CD8-positive, alpha-beta memory T cell (primary cell): ENCODE measurements at regions not wholly inside any gene's neighbourhood (a gene's known extent, or its start where the extent isn't known, plus 50 kb on each side); places are given as distances from the start of the nearest gene placed in this dataset.

Experiments used
- CTCF ChIA-PET: fragments of 350-600 bp; sonication (Branson Sonifier 250); formaldehyde crosslinking; loops from one replicate; lab custom pipeline; 2021; ENCODE audit warnings: antibody characterized with exemption; lab: Charles Lee
- POLR2A ChIA-PET: fragments of 350-600 bp; sonication (Branson Sonifier 250); formaldehyde crosslinking; loops from one replicate; lab custom pipeline; 2021; ENCODE audit warnings: antibody characterized with exemption; lab: Charles Lee
- DNase-seq, 5 donors: peaks; one replicate each; pipeline versions ENCODE4 v3.0.0 to v3.0.0-alpha.2; 2020 to 2022; ENCODE audit warnings: mixed read lengths in 1 of 5
- H3K27ac ChIP-seq: one replicate; pipeline ENCODE4 v1.7.0; 2013; ENCODE audit warnings: low read depth, mild to moderate bottlenecking, low read length, moderate library complexity
- H3K27me3 ChIP-seq: 2 replicates; pipeline ENCODE4 v1.7.0; 2013; ENCODE audit warnings: low read length, mild to moderate bottlenecking; ENCODE audit not compliant: insufficient read depth, poor library complexity, severe bottlenecking
- H3K36me3 ChIP-seq: 2 replicates; pipeline ENCODE4 v1.7.0; 2013; ENCODE audit warnings: mild to moderate bottlenecking, low read length, moderate library complexity; ENCODE audit not compliant: insufficient read depth
- H3K4me1 ChIP-seq: 2 replicates; pipeline ENCODE4 v1.7.0; 2013; ENCODE audit warnings: mild to moderate bottlenecking, low read length, moderate library complexity; ENCODE audit not compliant: insufficient read depth
- H3K4me3 ChIP-seq: 2 replicates; pipeline ENCODE4 v1.7.0; 2013; ENCODE audit warnings: mild to moderate bottlenecking, low read length
- H3K9me3 ChIP-seq: 2 replicates; pipeline ENCODE4 v1.7.0; 2013; ENCODE audit warnings: mild to moderate bottlenecking, low read length
- H3K27ac Mint-ChIP-seq, 8 donors: one replicate each; pipeline ENCODE4 v1.8.0; 2020 to 2021; ENCODE audit warnings: mixed read lengths in 8 of 8, mild to moderate bottlenecking in 6 of 8, inconsistent platforms in 3 of 8, moderate library complexity in 3 of 8
- H3K27me3 Mint-ChIP-seq, 2 donors: one replicate each; pipeline ENCODE4 v1.8.0; 2020 to 2021; ENCODE audit warnings: mixed read lengths in 2 of 2, mild to moderate bottlenecking in 1 of 2, moderate library complexity in 1 of 2
- H3K36me3 Mint-ChIP-seq, 3 donors: one replicate each; pipeline ENCODE4 v1.8.0; 2020 to 2021; ENCODE audit warnings: mixed read lengths in 3 of 3, inconsistent platforms in 1 of 3, mild to moderate bottlenecking in 1 of 3
- H3K4me1 Mint-ChIP-seq, 3 donors: one replicate each; pipeline ENCODE4 v1.8.0; 2020 to 2021; ENCODE audit warnings: mixed read lengths in 3 of 3, inconsistent platforms in 1 of 3, mild to moderate bottlenecking in 1 of 3
- H3K4me3 Mint-ChIP-seq, 7 donors: one replicate each; pipeline ENCODE4 v1.8.0; 2020 to 2021; ENCODE audit warnings: mixed read lengths in 7 of 7, mild to moderate bottlenecking in 6 of 7, moderate library complexity in 4 of 7, inconsistent platforms in 2 of 7
- H3K9me3 Mint-ChIP-seq, 5 donors: one replicate each; pipeline ENCODE4 v1.8.0; 2020 to 2022; ENCODE audit warnings: mixed read lengths in 5 of 5, mild to moderate bottlenecking in 3 of 5, moderate library complexity in 2 of 5, inconsistent platforms in 1 of 5

DNA sequence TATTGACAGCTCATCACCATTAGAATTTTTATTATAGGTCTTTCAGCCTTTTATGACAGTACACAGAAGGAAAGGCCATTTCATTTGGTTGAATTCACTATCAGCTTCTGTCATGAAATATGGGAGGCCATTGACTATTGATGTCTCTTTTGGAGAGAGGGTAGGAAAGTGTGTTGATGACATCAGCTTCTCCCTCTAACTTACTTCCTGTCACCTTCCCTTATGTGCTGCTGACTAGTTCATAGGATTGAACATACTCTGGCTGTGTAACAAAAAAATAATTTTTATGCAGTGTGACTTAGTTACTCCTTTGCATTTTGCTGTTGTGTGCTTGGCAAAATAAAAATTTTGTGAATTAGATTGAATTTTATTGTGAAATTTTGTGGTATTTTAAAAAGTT is 769.2 kb downstream of the METTL15 start:
- POLR2A ChIA-PET = no interaction called here
- no peaks in the 10 kb centered on the region for H3K9me3 ChIP-seq
- no peaks in the 10 kb centered on the region for H3K36me3 ChIP-seq
- H3K27me3 ChIP-seq = no peaks in the 10 kb centered on the region
- peaks cover 2 to 9% (median 4%) of the 10 kb centered on the region in 5 donors for H3K9me3 Mint-ChIP-seq
- no peaks in the 10 kb centered on the region for H3K4me1 Mint-ChIP-seq
- H3K36me3 Mint-ChIP-seq = no peaks in the 10 kb centered on the region
- H3K27ac ChIP-seq = no peak overlapping the region
- CTCF ChIA-PET = no interaction called here
- no peaks in the 10 kb centered on the region for H3K27me3 Mint-ChIP-seq
- DNase-seq = no peak
- no peak overlapping the region for H3K4me3 ChIP-seq
- H3K27ac Mint-ChIP-seq = no peak overlapping the region
- no peak overlapping the region for H3K4me3 Mint-ChIP-seq
- H3K4me1 ChIP-seq = no peaks in the 10 kb centered on the region

DNA sequence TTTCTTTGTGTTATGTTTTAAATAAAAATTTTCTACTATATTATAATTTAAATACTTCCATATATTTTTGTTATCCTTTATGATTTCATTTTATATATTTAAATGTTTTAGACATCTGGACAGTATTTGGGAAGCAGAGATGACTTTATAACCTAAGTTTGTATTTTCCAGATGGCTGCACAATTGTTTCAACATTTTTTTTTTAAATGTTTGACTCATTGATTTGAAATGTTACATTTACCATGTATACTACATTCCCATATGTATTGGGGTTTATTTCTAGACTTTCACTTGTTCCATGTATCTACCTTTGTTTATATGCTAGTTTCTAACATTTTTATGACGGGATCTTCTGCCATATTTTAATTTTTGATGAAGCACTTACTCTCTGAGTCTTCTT is 766.5 kb downstream of the METTL15 start:
- Mint-ChIP-seq H3K4me3 (no peak overlapping the region), H3K27ac (no peak overlapping the region), H3K36me3 (no peaks in the 10 kb centered on the region), H3K4me1 (no peaks in the 10 kb centered on the region), H3K27me3 (no peaks in the 10 kb centered on the region), H3K9me3 (peaks cover 0 to 15% (median 8%) of the 10 kb centered on the region in 5 donors)
- no peak for DNase-seq
- CTCF ChIA-PET = no interaction called here
- POLR2A ChIA-PET = no interaction called here
- Histone ChIP-seq H3K9me3 (no peaks in the 10 kb centered on the region), H3K27ac (no peak overlapping the region), H3K4me3 (no peak overlapping the region), H3K4me1 (no peaks in the 10 kb centered on the region), H3K36me3 (no peaks in the 10 kb centered on the region), H3K27me3 (no peaks in the 10 kb centered on the region)

DNA sequence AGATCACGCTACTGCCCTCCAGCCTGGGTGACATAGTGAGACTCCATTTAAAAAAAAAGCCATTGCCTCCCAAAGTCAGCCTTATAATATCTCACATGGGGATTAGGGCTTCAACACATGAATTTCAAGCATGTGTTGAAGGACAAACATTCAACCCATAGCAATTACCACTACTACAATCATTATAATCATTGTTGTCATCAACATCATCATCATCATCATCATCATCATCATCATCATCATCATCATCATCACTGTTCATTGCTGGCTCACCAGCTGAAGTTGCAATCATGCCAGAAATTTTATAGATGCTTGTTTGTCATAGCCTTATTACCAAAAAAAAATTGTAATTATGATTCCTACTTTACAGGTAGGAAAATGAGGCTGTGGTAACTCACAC is 762.9 kb downstream of the METTL15 start:
- H3K36me3 Mint-ChIP-seq = no peaks in the 10 kb centered on the region
- Histone ChIP-seq H3K9me3 (no peaks in the 10 kb centered on the region), H3K4me1 (no peaks in the 10 kb centered on the region), H3K36me3 (no peaks in the 10 kb centered on the region), H3K4me3 (no peak overlapping the region), H3K27ac (no peak overlapping the region), H3K27me3 (no peaks in the 10 kb centered on the region)
- CTCF ChIA-PET = no interaction called here
- DNase-seq = no peak
- H3K4me1 Mint-ChIP-seq = no peaks in the 10 kb centered on the region
- H3K4me3 Mint-ChIP-seq = no peak overlapping the region
- H3K27me3 Mint-ChIP-seq = no peaks in the 10 kb centered on the region
- H3K9me3 Mint-ChIP-seq = peaks cover 3 to 17% (median 6%) of the 10 kb centered on the region in 5 donors
- H3K27ac Mint-ChIP-seq = no peak overlapping the region
- POLR2A ChIA-PET = no interaction called here

- Mint-ChIP-seq H3K27ac (no peak overlapping the region), H3K4me1 (no peaks in the 10 kb centered on the region), H3K4me3 (no peak overlapping the region), H3K9me3 (peaks cover 4 to 19% (median 10%) of the 10 kb centered on the region in 5 donors), H3K27me3 (no peaks in the 10 kb centered on the region), H3K36me3 (peaks cover 0 to 2% (median 0%) of the 10 kb centered on the region in 3 donors)
- Histone ChIP-seq H3K27ac (no peak overlapping the region), H3K4me3 (no peak overlapping the region), H3K4me1 (no peaks in the 10 kb centered on the region), H3K27me3 (no peaks in the 10 kb centered on the region), H3K9me3 (no peaks in the 10 kb centered on the region), H3K36me3 (no peaks in the 10 kb centered on the region)
- CTCF ChIA-PET = no interaction called here
- POLR2A ChIA-PET = no interaction called here
- DNase-seq = no peak
These were observed 755.2 kb downstream of the METTL15 start for GRCh38 chr11:28863422-28863821.

DNA sequence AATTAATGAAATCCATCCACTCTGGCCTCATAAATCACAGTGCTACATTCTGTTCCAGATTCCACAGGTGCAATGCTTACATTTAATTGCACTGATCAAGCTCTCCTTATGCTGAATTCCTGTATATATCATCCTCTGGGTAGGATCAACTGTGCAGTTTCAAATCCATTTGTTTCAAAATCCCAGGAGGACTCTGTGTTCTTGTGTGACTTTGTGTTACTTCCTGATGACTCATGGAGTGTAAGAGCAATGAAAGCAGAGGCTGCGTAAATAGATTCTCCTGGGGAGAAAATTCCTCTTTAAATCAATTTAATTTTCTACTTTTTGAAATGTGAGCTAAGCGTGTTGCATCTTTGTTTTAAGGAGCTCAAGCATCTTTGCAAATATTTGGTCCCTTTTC is 752.7 kb downstream of the METTL15 start:
- Histone ChIP-seq H3K27ac (no peak overlapping the region), H3K4me1 (no peaks in the 10 kb centered on the region), H3K36me3 (no peaks in the 10 kb centered on the region), H3K27me3 (no peaks in the 10 kb centered on the region), H3K9me3 (no peaks in the 10 kb centered on the region), H3K4me3 (no peak overlapping the region)
- Mint-ChIP-seq H3K36me3 (peaks cover 0 to 2% (median 0%) of the 10 kb centered on the region in 3 donors), H3K9me3 (peaks cover 11 to 27% (median 19%) of the 10 kb centered on the region in 5 donors), H3K27me3 (no peaks in the 10 kb centered on the region), H3K4me1 (no peaks in the 10 kb centered on the region), H3K4me3 (no peak overlapping the region), H3K27ac (no peak overlapping the region)
- ChIA-PET CTCF (no interaction called here), POLR2A (no interaction called here)
- DNase-seq = no peak

DNA sequence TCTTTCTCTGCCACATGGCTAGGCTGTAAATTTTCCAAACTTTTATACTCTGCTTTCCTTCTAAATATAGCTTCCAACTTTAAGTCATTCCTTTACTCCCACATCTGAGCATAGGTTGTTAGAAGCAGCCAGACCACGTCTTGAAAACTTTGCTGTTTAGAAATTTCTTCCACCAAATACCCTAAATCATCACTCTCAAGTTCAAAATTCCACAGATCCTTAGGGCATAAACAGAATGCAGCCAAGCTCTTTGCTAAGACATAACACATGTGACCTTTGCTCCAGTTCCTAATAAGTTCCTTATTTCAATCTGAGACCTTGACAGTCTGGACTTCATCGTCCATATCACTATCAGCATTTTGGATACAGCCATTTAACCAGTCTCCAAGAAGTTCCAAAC is 749.9 kb downstream of the METTL15 start:
- ChIA-PET POLR2A (no interaction called here), CTCF (no interaction called here)
- Histone ChIP-seq H3K9me3 (no peaks in the 10 kb centered on the region), H3K27ac (no peak overlapping the region), H3K36me3 (no peaks in the 10 kb centered on the region), H3K27me3 (no peaks in the 10 kb centered on the region), H3K4me3 (no peak overlapping the region), H3K4me1 (no peaks in the 10 kb centered on the region)
- H3K27ac Mint-ChIP-seq = no peak overlapping the region
- H3K4me1 Mint-ChIP-seq = no peaks in the 10 kb centered on the region
- no peaks in the 10 kb centered on the region for H3K36me3 Mint-ChIP-seq
- H3K27me3 Mint-ChIP-seq = no peaks in the 10 kb centered on the region
- H3K4me3 Mint-ChIP-seq = no peak overlapping the region
- H3K9me3 Mint-ChIP-seq = peaks cover 12 to 27% (median 19%) of the 10 kb centered on the region in 5 donors
- DNase-seq = no peak

GRCh38 chr11:28849053-28849452 is 740.9 kb downstream of the METTL15 start:
- H3K27me3 Mint-ChIP-seq = no peaks in the 10 kb centered on the region
- no peaks in the 10 kb centered on the region for H3K4me1 Mint-ChIP-seq
- Histone ChIP-seq H3K27ac (no peak overlapping the region), H3K9me3 (no peaks in the 10 kb centered on the region), H3K36me3 (no peaks in the 10 kb centered on the region), H3K27me3 (no peaks in the 10 kb centered on the region), H3K4me3 (no peak overlapping the region), H3K4me1 (no peaks in the 10 kb centered on the region)
- DNase-seq = no peak
- H3K4me3 Mint-ChIP-seq = no peak overlapping the region
- no peaks in the 10 kb centered on the region for H3K36me3 Mint-ChIP-seq
- H3K9me3 Mint-ChIP-seq = peaks cover 5 to 15% (median 11%) of the 10 kb centered on the region in 5 donors
- CTCF ChIA-PET = no interaction called here
- H3K27ac Mint-ChIP-seq = no peak overlapping the region
- POLR2A ChIA-PET = no interaction called here

GRCh38 chr11:28842716-28843115 is 734.5 kb downstream of the METTL15 start:
- DNase-seq = no peak
- Histone ChIP-seq H3K4me3 (no peak overlapping the region), H3K4me1 (no peaks in the 10 kb centered on the region), H3K36me3 (no peaks in the 10 kb centered on the region), H3K27me3 (no peaks in the 10 kb centered on the region), H3K9me3 (no peaks in the 10 kb centered on the region), H3K27ac (no peak overlapping the region)
- Mint-ChIP-seq H3K4me1 (no peaks in the 10 kb centered on the region), H3K9me3 (peaks cover 0 to 14% (median 1%) of the 10 kb centered on the region in 5 donors), H3K27ac (no peak overlapping the region), H3K4me3 (no peak overlapping the region), H3K36me3 (no peaks in the 10 kb centered on the region), H3K27me3 (no peaks in the 10 kb centered on the region)
- POLR2A ChIA-PET = no interaction called here
- CTCF ChIA-PET = no interaction called here

DNA sequence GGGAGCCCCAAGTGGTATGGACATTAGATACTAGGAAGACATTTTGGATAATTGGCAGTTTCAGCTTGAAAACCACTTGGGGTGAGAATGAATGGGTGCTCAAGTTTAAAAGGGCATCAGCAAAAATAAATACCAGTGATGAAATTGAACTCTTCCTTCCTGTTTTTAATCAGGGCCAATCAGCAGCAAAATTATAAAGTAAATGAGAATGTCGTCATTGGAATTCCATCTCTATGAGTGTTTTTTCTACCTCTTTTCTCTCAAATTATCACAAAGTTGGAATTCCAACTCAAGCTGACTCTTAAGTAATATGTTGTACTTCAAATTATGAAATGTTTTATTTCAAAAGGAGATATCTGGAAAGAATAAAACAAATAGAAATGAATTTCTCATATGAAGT is 730.6 kb downstream of the METTL15 start:
- ChIA-PET POLR2A (no interaction called here), CTCF (no interaction called here)
- DNase-seq = no peak
- H3K4me1 ChIP-seq = no peaks in the 10 kb centered on the region
- Mint-ChIP-seq H3K4me1 (no peaks in the 10 kb centered on the region), H3K27me3 (no peaks in the 10 kb centered on the region), H3K4me3 (no peak overlapping the region), H3K27ac (no peak overlapping the region), H3K9me3 (peaks cover 0 to 18% (median 4%) of the 10 kb centered on the region in 5 donors), H3K36me3 (no peaks in the 10 kb centered on the region)
- H3K4me3 ChIP-seq = no peak overlapping the region
- no peaks in the 10 kb centered on the region for H3K36me3 ChIP-seq
- no peaks in the 10 kb centered on the region for H3K27me3 ChIP-seq
- no peaks in the 10 kb centered on the region for H3K9me3 ChIP-seq
- H3K27ac ChIP-seq = no peak overlapping the region
